ENCODE measurements at regions not wholly inside any gene's neighbourhood (a gene's known extent, or its start where the extent isn't known, plus 50 kb on each side); places are given as distances from the start of the nearest gene placed in this dataset.

DNA sequence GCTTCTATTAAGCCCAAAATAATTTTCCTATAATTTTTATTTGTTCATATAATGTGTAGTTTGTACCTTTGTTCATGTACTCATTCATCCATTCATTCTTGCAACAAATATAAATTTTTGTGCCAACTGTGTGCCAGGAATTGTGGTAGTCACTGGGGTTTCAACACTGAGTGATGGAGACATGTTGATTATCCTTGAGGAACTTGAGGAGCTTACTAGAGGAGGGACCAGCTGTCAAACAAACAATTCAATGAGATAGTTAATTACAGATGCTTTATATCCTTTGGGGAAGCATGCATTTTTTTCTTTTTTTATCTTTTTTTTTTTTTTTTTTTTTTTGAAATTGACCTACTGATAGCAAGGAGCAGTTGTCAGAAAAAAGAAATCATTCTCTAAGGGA lies 324.8 kb downstream of the GABRG2 start:
- TF ChIP-seq REST (IDR thresholded peaks at IDR 0.05; ENCODE audit: insufficient read depth in 1 of 2, low read depth in 2 of 2, low read length in 2 of 2) (no peak), TAF1 (IDR thresholded peaks at IDR 0.05; ENCODE audit: borderline replicate concordance, insufficient read depth, low read length) (no peak), POLR2AphosphoS5 (IDR thresholded peaks at IDR 0.05; ENCODE audit: low read depth, low read length) (no peak), SIN3A (IDR thresholded peaks at IDR 0.05; ENCODE audit: borderline replicate concordance, insufficient read depth, low read length) (no peak)
